ENCODE measurements at regions not wholly inside any gene's neighbourhood (a gene's known extent, or its start where the extent isn't known, plus 50 kb on each side); places are given as distances from the start of the nearest gene placed in this dataset.

DNA sequence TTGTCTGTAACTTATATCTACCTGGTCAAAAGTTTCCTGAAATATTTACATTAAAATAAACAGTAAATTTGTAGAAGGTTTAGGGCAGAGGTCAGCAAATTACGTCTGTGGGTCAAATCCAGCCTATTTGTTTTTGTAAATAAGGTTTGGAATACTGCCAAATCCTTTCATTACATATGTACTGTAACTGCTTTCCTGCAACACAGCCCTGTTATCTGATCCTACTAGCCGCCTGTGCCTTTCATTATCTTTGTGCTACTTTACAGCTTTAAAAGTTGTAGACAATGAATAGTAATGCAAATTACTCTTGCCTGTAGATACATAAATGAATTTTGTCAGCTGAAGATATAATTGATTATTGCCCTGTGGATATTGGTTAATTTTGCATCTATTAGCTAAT lies 369.6 kb upstream of the SLC7A11 start:
- H3K4me3 ChIP-seq: no peak overlapping the region
- 48 to 61% (median 57%) methylated on average over 2 of the region's 2 CpGs for WGBS, 5 donors
- no peaks in the 10 kb centered on the region for H3K27me3 ChIP-seq (replicated peaks in 1 of 7)
- H3K4me1 ChIP-seq: no peaks in the 10 kb centered on the region
- intact Hi-C loops (cut with DNase I; ENCODE audit: low total_unique reads): no loop called here
- H3K9me3 ChIP-seq: peaks cover 0 to 12% (median 6%) of the 10 kb centered on the region in 8 donors
- H3K27ac ChIP-seq: no peak overlapping the region
- no peaks in the 10 kb centered on the region for H3K36me3 ChIP-seq
- no peak for DNase-seq
- TF ChIP-seq, protein P1, sequence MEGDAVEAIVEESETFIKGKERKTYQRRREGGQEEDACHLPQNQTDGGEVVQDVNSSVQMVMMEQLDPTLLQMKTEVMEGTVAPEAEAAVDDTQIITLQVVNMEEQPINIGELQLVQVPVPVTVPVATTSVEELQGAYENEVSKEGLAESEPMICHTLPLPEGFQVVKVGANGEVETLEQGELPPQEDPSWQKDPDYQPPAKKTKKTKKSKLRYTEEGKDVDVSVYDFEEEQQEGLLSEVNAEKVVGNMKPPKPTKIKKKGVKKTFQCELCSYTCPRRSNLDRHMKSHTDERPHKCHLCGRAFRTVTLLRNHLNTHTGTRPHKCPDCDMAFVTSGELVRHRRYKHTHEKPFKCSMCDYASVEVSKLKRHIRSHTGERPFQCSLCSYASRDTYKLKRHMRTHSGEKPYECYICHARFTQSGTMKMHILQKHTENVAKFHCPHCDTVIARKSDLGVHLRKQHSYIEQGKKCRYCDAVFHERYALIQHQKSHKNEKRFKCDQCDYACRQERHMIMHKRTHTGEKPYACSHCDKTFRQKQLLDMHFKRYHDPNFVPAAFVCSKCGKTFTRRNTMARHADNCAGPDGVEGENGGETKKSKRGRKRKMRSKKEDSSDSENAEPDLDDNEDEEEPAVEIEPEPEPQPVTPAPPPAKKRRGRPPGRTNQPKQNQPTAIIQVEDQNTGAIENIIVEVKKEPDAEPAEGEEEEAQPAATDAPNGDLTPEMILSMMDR (IDR thresholded peaks at IDR 0.05 in 8 of 11, conservative IDR thresholded peaks at IDR 0.05 in 3 of 11): no peak
- TF ChIP-seq POLR2AphosphoS5 (IDR thresholded peaks at IDR 0.05) (no peak), POLR2A (IDR thresholded peaks at IDR 0.05) (no peak)

DNA sequence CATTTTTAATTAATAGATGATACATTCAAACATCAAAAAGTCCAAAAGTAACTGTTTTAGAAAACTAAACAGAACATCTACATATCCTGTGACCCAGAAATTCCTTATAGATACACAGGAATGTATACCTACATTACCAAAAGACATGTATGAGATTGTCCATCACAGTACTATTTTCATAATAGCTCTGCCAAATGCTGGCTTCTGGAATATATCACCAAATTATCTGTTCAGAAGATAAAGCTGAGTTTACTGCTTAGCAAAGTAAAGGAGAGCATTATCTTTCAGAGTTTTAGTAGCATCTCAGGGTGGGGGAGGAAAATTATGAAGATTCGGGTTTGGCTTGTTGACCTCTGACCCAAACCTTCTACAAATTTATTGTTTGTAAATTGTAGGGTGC lies 368.9 kb upstream of the SLC7A11 start:
- no peaks in the 10 kb centered on the region for H3K27me3 ChIP-seq (replicated peaks in 1 of 7)
- DNase-seq: no peak
- H3K4me1 ChIP-seq: no peaks in the 10 kb centered on the region
- H3K36me3 ChIP-seq: no peaks in the 10 kb centered on the region
- 69 to 95% (median 82%) methylated on average over 1 of the region's 1 CpG for WGBS, 5 donors
- peaks cover 0 to 10% (median 5%) of the 10 kb centered on the region in 8 donors for H3K9me3 ChIP-seq
- intact Hi-C loops (cut with DNase I; ENCODE audit: low total_unique reads): no loop called here
- TF ChIP-seq POLR2AphosphoS5 (IDR thresholded peaks at IDR 0.05): no peak
- TF ChIP-seq, protein P1 (IDR thresholded peaks at IDR 0.05 in 8 of 11, conservative IDR thresholded peaks at IDR 0.05 in 3 of 11): no peak
- TF ChIP-seq POLR2A (IDR thresholded peaks at IDR 0.05): no peak
- no peak overlapping the region for H3K27ac ChIP-seq
- no peak overlapping the region for H3K4me3 ChIP-seq

DNA sequence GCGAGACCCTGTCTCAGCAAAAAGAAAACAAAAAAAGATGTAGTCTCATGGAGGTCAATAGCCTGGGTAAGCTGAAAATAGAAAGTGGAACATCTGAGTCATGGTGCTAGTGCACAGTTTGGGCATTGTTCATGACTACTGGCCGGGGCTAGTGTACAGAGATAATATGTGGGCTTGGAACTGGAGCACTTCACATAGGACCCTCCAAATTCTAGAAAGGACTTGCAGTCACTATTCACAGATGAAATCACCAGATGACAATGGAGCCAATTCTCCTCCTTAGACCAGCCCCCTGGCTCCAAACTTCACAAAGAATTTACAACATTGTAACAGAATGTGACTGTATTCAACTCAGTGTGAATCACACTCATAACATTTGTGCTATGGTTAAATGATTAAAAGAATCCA lies 367.8 kb upstream of the SLC7A11 start:
- TF ChIP-seq, protein P1 (IDR thresholded peaks at IDR 0.05 in 8 of 11, conservative IDR thresholded peaks at IDR 0.05 in 3 of 11): no peak
- TF ChIP-seq POLR2A (IDR thresholded peaks at IDR 0.05) (no peak), POLR2AphosphoS5 (IDR thresholded peaks at IDR 0.05) (no peak)
- Histone ChIP-seq H3K36me3 (no peaks in the 10 kb centered on the region), H3K4me1 (no peaks in the 10 kb centered on the region), H3K27ac (no peak overlapping the region), H3K27me3 (replicated peaks in 1 of 7) (no peaks in the 10 kb centered on the region), H3K4me3 (no peak overlapping the region), H3K9me3 (no peaks in the 10 kb centered on the region)
- intact Hi-C loops (cut with DNase I; ENCODE audit: low total_unique reads): no loop called here
- WGBS, 5 donors: 61 to 88% (median 74%) methylated on average over 2 of the region's 2 CpGs
- no peak for DNase-seq

DNA sequence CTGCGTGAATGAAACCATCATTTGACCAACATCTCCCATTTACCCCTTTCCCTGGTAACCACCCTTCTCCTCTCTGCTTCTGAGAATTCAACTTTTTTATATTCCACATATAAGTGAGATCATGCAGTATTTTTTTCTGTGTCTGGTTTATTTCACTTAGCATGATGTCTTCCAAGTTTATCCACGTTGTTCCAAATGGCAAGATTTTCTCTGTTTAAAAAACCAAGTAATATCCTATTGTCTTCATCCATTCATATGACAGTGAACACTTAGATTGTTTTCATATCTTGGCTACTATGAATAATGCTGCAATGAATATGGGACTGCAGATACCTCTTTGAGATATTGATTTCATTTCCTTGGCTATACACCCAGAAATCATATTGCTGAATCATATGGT lies 362.4 kb upstream of the SLC7A11 start:
- Histone ChIP-seq H3K9me3 (peaks cover 0 to 6% (median 0%) of the 10 kb centered on the region in 8 donors), H3K4me1 (no peaks in the 10 kb centered on the region), H3K27me3 (replicated peaks in 1 of 7) (no peaks in the 10 kb centered on the region), H3K4me3 (no peak overlapping the region), H3K36me3 (no peaks in the 10 kb centered on the region), H3K27ac (no peak overlapping the region)
- TF ChIP-seq POLR2AphosphoS5 (IDR thresholded peaks at IDR 0.05) (no peak), POLR2A (IDR thresholded peaks at IDR 0.05) (no peak)
- TF ChIP-seq, protein P1 (IDR thresholded peaks at IDR 0.05 in 8 of 11, conservative IDR thresholded peaks at IDR 0.05 in 3 of 11): no peak
- no peak for DNase-seq
- WGBS, 5 donors: 73 to 85% (median 83%) methylated on average over 2 of the region's 2 CpGs
- intact Hi-C loops (cut with DNase I; ENCODE audit: low total_unique reads): no loop called here
